HG02840 (cell line): ENCODE measurements at regions not wholly inside any gene's neighbourhood (a gene's known extent, or its start where the extent isn't known, plus 50 kb on each side); places are given as distances from the start of the nearest gene placed in this dataset.
"Not testable (repeated sequence)": the region's sequence is repeated elsewhere in the genome, so short reads cannot be mapped to it uniquely, and the experiment has no call there.

ENCODE experiments used
- ATAC-seq: cut with Tn5 transposase; IDR thresholded peaks from one replicate; pipeline ENCODE4 v1.9.1; 2021; ENCODE audit warnings: mild to moderate bottlenecking, moderate library complexity, moderate number of reproducible peaks; ENCODE audit not compliant: unreplicated experiment, low FRiP score

GRCh38 chr1:157371221-157371620 is 181.1 kb downstream of the FCRL5 start:
- ATAC-seq, result no peak

GRCh38 chr1:157370698-157371097 is 181.6 kb downstream of the FCRL5 start:
- no peak for ATAC-seq

GRCh38 chr1:157369808-157370521 is 182.3 kb downstream of the FCRL5 start:
- ATAC-seq, result no peak

- ATAC-seq, result not testable (repeated sequence)
Measured at GRCh38 chr1:157368941-157369340, 183.4 kb downstream of the FCRL5 start.

GRCh38 chr1:157368363-157368762 is 184.0 kb downstream of the FCRL5 start:
- no peak for ATAC-seq

- no peak for ATAC-seq
Measured at GRCh38 chr1:157367870-157368269, 184.4 kb downstream of the FCRL5 start.

- ATAC-seq, result no peak
Measured at GRCh38 chr1:157367091-157367739, 185.1 kb downstream of the FCRL5 start.

- ATAC-seq, result no peak
Measured at GRCh38 chr1:157364612-157365011, 187.7 kb downstream of the FCRL5 start.

- no peak for ATAC-seq
Measured at GRCh38 chr1:157363660-157364140, 188.6 kb downstream of the FCRL5 start.

- ATAC-seq, result no peak
Measured at GRCh38 chr1:157360023-157360390, 192.3 kb downstream of the FCRL5 start.

GRCh38 chr1:157359314-157360022 is 192.8 kb downstream of the FCRL5 start:
- ATAC-seq, result no peak

GRCh38 chr1:157357111-157357510 is 195.2 kb downstream of the FCRL5 start:
- no peak for ATAC-seq

- ATAC-seq, result no peak
Measured at GRCh38 chr1:157356601-157357000, 195.7 kb downstream of the FCRL5 start.

- no peak for ATAC-seq
Measured at GRCh38 chr1:157353546-157353945, 198.8 kb downstream of the FCRL5 start.

GRCh38 chr1:157352817-157353408 is 199.4 kb downstream of the FCRL5 start:
- no peak for ATAC-seq

GRCh38 chr1:157352216-157352615 is 200.1 kb downstream of the FCRL5 start:
- ATAC-seq, result no peak

- not testable (repeated sequence) for ATAC-seq
Measured at GRCh38 chr1:157351800-157352199, 200.5 kb downstream of the FCRL5 start.

GRCh38 chr1:157348538-157349480 is 203.5 kb downstream of the FCRL5 start:
- ATAC-seq, result no peak

GRCh38 chr1:157347506-157347905 is 204.8 kb downstream of the FCRL5 start:
- ATAC-seq, result no peak

- not testable (repeated sequence) for ATAC-seq
Measured at GRCh38 chr1:157337785-157338184, 199.6 kb upstream of the ETV3 start.
